Endothelial cell (in vitro differentiated cells): ENCODE measurements at regions not wholly inside any gene's neighbourhood (a gene's known extent, or its start where the extent isn't known, plus 50 kb on each side); places are given as distances from the start of the nearest gene placed in this dataset.

Source experiments
- DNase-seq: peaks from one replicate; pipeline ENCODE4 v3.0.0; 2021; ENCODE audit warnings: low spot score
- H3K27ac Mint-ChIP-seq: one replicate; pipeline ENCODE4 v1.8.0; 2021; ENCODE audit warnings: mixed read lengths, inconsistent platforms; ENCODE audit not compliant: unreplicated experiment
- H3K27me3 Mint-ChIP-seq: one replicate; pipeline ENCODE4 v1.8.0; 2021; ENCODE audit warnings: mild to moderate bottlenecking, moderate library complexity, mixed read lengths, inconsistent platforms; ENCODE audit not compliant: unreplicated experiment
- H3K36me3 Mint-ChIP-seq: one replicate; pipeline ENCODE4 v1.8.0; 2021; ENCODE audit warnings: mild to moderate bottlenecking, low read depth, mixed read lengths, inconsistent platforms; ENCODE audit not compliant: unreplicated experiment
- H3K4me1 Mint-ChIP-seq: one replicate; pipeline ENCODE4 v1.8.0; 2021; ENCODE audit warnings: mild to moderate bottlenecking, mixed read lengths, inconsistent platforms; ENCODE audit not compliant: unreplicated experiment
- H3K4me3 Mint-ChIP-seq: one replicate; pipeline ENCODE4 v1.8.0; 2021; ENCODE audit warnings: mild to moderate bottlenecking, mixed read lengths, inconsistent platforms; ENCODE audit not compliant: unreplicated experiment
- H3K9me3 Mint-ChIP-seq: one replicate; pipeline ENCODE4 v1.8.0; 2021; ENCODE audit warnings: mixed read lengths, inconsistent platforms; ENCODE audit not compliant: unreplicated experiment
- CTCF ChIP-seq: fragments of 200-600 bp; sonication (generic); IDR thresholded peaks from one replicate; pipeline ENCODE4 v1.5.0; 2021; ENCODE audit warnings: antibody characterized with exemption; ENCODE audit not compliant: unreplicated experiment

- H3K27me3 Mint-ChIP-seq = peaks cover 2% of the 10 kb centered on the region
- no peak overlapping the region for H3K4me3 Mint-ChIP-seq
- TF ChIP-seq CTCF = no peak
- no peak overlapping the region for H3K27ac Mint-ChIP-seq
- peaks cover 11% of the 10 kb centered on the region for H3K4me1 Mint-ChIP-seq
- no peaks in the 10 kb centered on the region for H3K36me3 Mint-ChIP-seq
- no peaks in the 10 kb centered on the region for H3K9me3 Mint-ChIP-seq
- DNase-seq = no peak
Measured at GRCh38 chr22:27101288-27101687, 443.9 kb downstream of the MIAT start.

- no peak for TF ChIP-seq CTCF
- H3K9me3 Mint-ChIP-seq = no peaks in the 10 kb centered on the region
- no peaks in the 10 kb centered on the region for H3K36me3 Mint-ChIP-seq
- no peak overlapping the region for H3K27ac Mint-ChIP-seq
- H3K4me3 Mint-ChIP-seq = no peak overlapping the region
- DNase-seq = no peak
- H3K27me3 Mint-ChIP-seq = peaks cover 2% of the 10 kb centered on the region
- peaks cover 11% of the 10 kb centered on the region for H3K4me1 Mint-ChIP-seq
Measured at GRCh38 chr22:27104449-27104848, 447.1 kb downstream of the MIAT start.

- Mint-ChIP-seq H3K27me3 (peaks cover 2% of the 10 kb centered on the region), H3K9me3 (no peaks in the 10 kb centered on the region), H3K27ac (no peak overlapping the region), H3K4me1 (peaks cover 7% of the 10 kb centered on the region), H3K4me3 (no peak overlapping the region), H3K36me3 (no peaks in the 10 kb centered on the region)
- no peak for DNase-seq
- no peak for TF ChIP-seq CTCF
Measured at GRCh38 chr22:27105142-27106025, 448.0 kb downstream of the MIAT start.

- no peak overlapping the region for H3K4me3 Mint-ChIP-seq
- no peak overlapping the region for H3K27ac Mint-ChIP-seq
- H3K9me3 Mint-ChIP-seq = no peaks in the 10 kb centered on the region
- no peak for TF ChIP-seq CTCF
- DNase-seq = no peak
- peaks cover 3% of the 10 kb centered on the region for H3K4me1 Mint-ChIP-seq
- no peaks in the 10 kb centered on the region for H3K36me3 Mint-ChIP-seq
- peaks cover 2% of the 10 kb centered on the region for H3K27me3 Mint-ChIP-seq
Measured at GRCh38 chr22:27106985-27107384, 449.6 kb downstream of the MIAT start.

- no peak for TF ChIP-seq CTCF
- H3K36me3 Mint-ChIP-seq = no peaks in the 10 kb centered on the region
- peaks cover 2% of the 10 kb centered on the region for H3K27me3 Mint-ChIP-seq
- H3K9me3 Mint-ChIP-seq = no peaks in the 10 kb centered on the region
- no peak overlapping the region for H3K4me3 Mint-ChIP-seq
- H3K27ac Mint-ChIP-seq = no peak overlapping the region
- no peak for DNase-seq
- H3K4me1 Mint-ChIP-seq = peaks cover 3% of the 10 kb centered on the region
Measured at GRCh38 chr22:27107386-27107785, 450.0 kb downstream of the MIAT start.
